WTC11 (cell line): ENCODE measurements at regions not wholly inside any gene's neighbourhood (a gene's known extent, or its start where the extent isn't known, plus 50 kb on each side); places are given as distances from the start of the nearest gene placed in this dataset.

Experiments used
- ATAC-seq: fragments of 200-7000 bp; cut with Tn5 transposase; 2 replicates; pipeline ENCODE4 v1.10.0; 2021; ENCODE audit warnings: mild to moderate bottlenecking, moderate library complexity
- CTCF ChIA-PET: fragments of 300-600 bp; sonication (Branson Sonifier 250); formaldehyde crosslinking; loops from one replicate; lab custom pipeline; 2021; ENCODE audit warnings: antibody characterized with exemption; lab: Charles Lee
- POLR2A ChIA-PET: fragments of 350-600 bp; sonication (Branson Sonifier 250); formaldehyde crosslinking; loops from one replicate; lab custom pipeline; 2021; ENCODE audit warnings: antibody characterized with exemption; lab: Charles Lee
- DNase-seq: peaks from one replicate; pipeline ENCODE4 v3.0.0; 2021; ENCODE audit warnings: low spot score
- H3K27ac Mint-ChIP-seq: 2 replicates; pipeline ENCODE4 v1.8.0; 2021; ENCODE audit warnings: mixed read lengths
- H3K27me3 Mint-ChIP-seq: 2 replicates; pipeline ENCODE4 v1.8.0; 2021; ENCODE audit warnings: low read depth, mild to moderate bottlenecking, moderate library complexity, mixed read lengths
- H3K36me3 Mint-ChIP-seq: 2 replicates; pipeline ENCODE4 v1.8.0; 2021; ENCODE audit warnings: mixed read lengths
- H3K4me1 Mint-ChIP-seq: 2 replicates; pipeline ENCODE4 v1.8.0; 2022; ENCODE audit warnings: mixed read lengths
- H3K4me3 Mint-ChIP-seq: 2 replicates; pipeline ENCODE4 v1.8.0; 2021; ENCODE audit warnings: mild to moderate bottlenecking, moderate library complexity, mixed read lengths
- H3K9me3 Mint-ChIP-seq: 2 replicates; pipeline ENCODE4 v1.8.0; 2021; ENCODE audit warnings: mixed read lengths
- AR ChIP-seq: fragments of 250-450 bp; sonication (Bioruptor Pico); IDR thresholded peaks from 2 replicates; pipeline ENCODE4 v1.9.0; 2021; ENCODE audit warnings: mild to moderate bottlenecking
- CBFB ChIP-seq: sonication (generic); formaldehyde crosslinking; IDR thresholded peaks from 2 replicates; pipeline ENCODE4 v1.8.1; 2022; ENCODE audit warnings: mild to moderate bottlenecking, low read depth, missing genetic modification reagents
- E2F5 ChIP-seq: sonication (generic); formaldehyde crosslinking; IDR thresholded peaks from 2 replicates; pipeline ENCODE4 v1.8.1; 2022; ENCODE audit warnings: mild to moderate bottlenecking, moderate library complexity, missing genetic modification reagents
- EMX1 ChIP-seq: fragments of 250-450 bp; sonication (Bioruptor Pico); IDR thresholded peaks from 2 replicates; pipeline ENCODE4 v1.8.0; 2021; ENCODE audit warnings: mild to moderate bottlenecking
- ERG ChIP-seq: fragments of 250-450 bp; sonication (Bioruptor Pico); IDR thresholded peaks from 2 replicates; pipeline ENCODE4 v1.8.0; 2021; ENCODE audit warnings: mild to moderate bottlenecking
- ESRRA ChIP-seq: sonication (generic); formaldehyde crosslinking; IDR thresholded peaks from 2 replicates; pipeline ENCODE4 v1.8.1; 2022; ENCODE audit warnings: mild to moderate bottlenecking, missing genetic modification reagents, borderline replicate concordance
- FOXJ3 ChIP-seq: sonication (generic); formaldehyde crosslinking; IDR thresholded peaks from 2 replicates; pipeline ENCODE4 v1.9.0; 2021; ENCODE audit warnings: missing genetic modification reagents, mild to moderate bottlenecking, borderline replicate concordance
- GRHL2 ChIP-seq: fragments of 250-450 bp; sonication (Bioruptor Pico); IDR thresholded peaks from 2 replicates; pipeline ENCODE4 v1.8.0; 2022; ENCODE audit warnings: mild to moderate bottlenecking, moderate library complexity; ENCODE audit not compliant: insufficient replicate concordance, severe bottlenecking
- HMGXB4 ChIP-seq: sonication (generic); formaldehyde crosslinking; IDR thresholded peaks from 2 replicates; pipeline ENCODE4 v1.8.1; 2023; ENCODE audit warnings: mild to moderate bottlenecking, moderate library complexity, missing genetic modification reagents
- JAZF1 ChIP-seq: fragments of 250-450 bp; sonication (Bioruptor Pico); IDR thresholded peaks from 2 replicates; pipeline ENCODE4 v1.9.0; 2021; ENCODE audit warnings: moderate library complexity, mild to moderate bottlenecking, inconsistent platforms
- JUN ChIP-seq: sonication (generic); formaldehyde crosslinking; IDR thresholded peaks from 2 replicates; pipeline ENCODE4 v1.8.0; 2023; ENCODE audit warnings: mild to moderate bottlenecking, missing genetic modification reagents
- KAT7 ChIP-seq: sonication (generic); formaldehyde crosslinking; IDR thresholded peaks from 2 replicates; pipeline ENCODE4 v1.8.1; 2023; ENCODE audit warnings: missing genetic modification reagents, mild to moderate bottlenecking, borderline replicate concordance
- MYBL2 ChIP-seq: sonication (generic); formaldehyde crosslinking; IDR thresholded peaks from 2 replicates; pipeline ENCODE4 v1.8.1; 2023; ENCODE audit warnings: mild to moderate bottlenecking, moderate library complexity, missing genetic modification reagents
- NR3C1 ChIP-seq: sonication (generic); formaldehyde crosslinking; conservative IDR thresholded peaks from 2 replicates; pipeline ENCODE4 v1.8.1; 2023; ENCODE audit warnings: low read depth, mild to moderate bottlenecking, missing genetic modification reagents
- SMAD4 ChIP-seq: sonication (generic); formaldehyde crosslinking; IDR thresholded peaks from 2 replicates; pipeline ENCODE4 v1.8.0; 2022; ENCODE audit warnings: mild to moderate bottlenecking, missing genetic modification reagents
- TEAD4 ChIP-seq: sonication (generic); formaldehyde crosslinking; IDR thresholded peaks from 2 replicates; pipeline ENCODE4 v1.8.0; 2022; ENCODE audit warnings: mild to moderate bottlenecking, missing genetic modification reagents
- TP53 ChIP-seq: sonication (generic); formaldehyde crosslinking; IDR thresholded peaks from 2 replicates; pipeline ENCODE4 v1.8.1; 2023; ENCODE audit warnings: mild to moderate bottlenecking, missing genetic modification reagents
- ZNF121 ChIP-seq: sonication (generic); formaldehyde crosslinking; IDR thresholded peaks from 2 replicates; pipeline ENCODE4 v1.8.0; 2023; ENCODE audit warnings: missing genetic modification reagents
- ZNF317 ChIP-seq: sonication (generic); formaldehyde crosslinking; IDR thresholded peaks from 2 replicates; pipeline ENCODE4 v1.8.1; 2023; ENCODE audit warnings: low read depth, mild to moderate bottlenecking, moderate library complexity, missing genetic modification reagents, borderline replicate concordance
- TF ChIP-seq, protein P1 (sequence below): sonication (generic); formaldehyde crosslinking; IDR thresholded peaks from 2 replicates; pipeline ENCODE4 v1.8.1; 2022; ENCODE audit warnings: low read depth, mild to moderate bottlenecking, moderate library complexity, missing genetic modification reagents, borderline replicate concordance
- TF ChIP-seq, protein P2 (sequence below): fragments of 250-450 bp; sonication (Bioruptor Pico); conservative IDR thresholded peaks from 2 replicates; pipeline ENCODE4 v1.9.0; 2021; ENCODE audit warnings: mild to moderate bottlenecking
- TF ChIP-seq, protein P3 (sequence below): fragments of 250-450 bp; sonication (Bioruptor Pico); IDR thresholded peaks from 2 replicates; pipeline ENCODE4 v2.1.2; 2022; ENCODE audit warnings: mild to moderate bottlenecking, moderate library complexity
- TF ChIP-seq, protein P4 (sequence below): sonication (generic); formaldehyde crosslinking; conservative IDR thresholded peaks from 2 replicates; pipeline ENCODE4 v1.8.1; 2022; ENCODE audit warnings: mild to moderate bottlenecking, missing genetic modification reagents

DNA sequence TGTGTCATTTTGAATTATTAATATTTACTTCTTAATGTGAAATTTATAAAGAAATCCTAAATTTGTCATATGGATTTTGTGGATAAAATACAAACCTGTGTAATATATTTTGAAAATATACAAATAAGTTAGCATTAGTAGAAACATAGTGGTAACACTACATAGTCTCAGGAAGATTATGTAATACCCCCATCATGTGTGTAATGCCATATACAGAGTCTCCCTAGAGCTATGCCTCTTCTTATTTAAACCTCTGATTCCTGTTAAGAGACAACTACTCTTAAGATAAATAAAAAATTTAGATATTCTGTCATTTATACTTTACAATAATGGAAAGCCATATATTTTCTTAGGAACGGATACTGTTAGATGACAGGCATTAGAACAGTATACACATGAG lies 2012.0 kb upstream of the LRRTM1 start (continued):
- TF ChIP-seq GRHL2 (no peak), ZNF317 (no peak), SMAD4 (no peak), AR (no peak)

- ChIA-PET CTCF (no interaction called here), POLR2A (no interaction called here)
- DNase-seq (no peak), ATAC-seq (no peak)
- 0 out of 2 replicates have a peak, but pooled peaks cover 3% of the 10 kb centered on the region for H3K4me1 Mint-ChIP-seq
- H3K27ac Mint-ChIP-seq: no peak overlapping the region
- TF ChIP-seq MYBL2 (CRISPR knock-in tag) (no peak), ERG (CRISPR knock-in tag) (no peak), EMX1 (CRISPR knock-in tag) (no peak), JAZF1 (CRISPR knock-in tag) (no peak), NR3C1 (CRISPR knock-in tag) (no peak), TEAD4 (CRISPR knock-in tag) (no peak)
- TF ChIP-seq, protein P1, sequence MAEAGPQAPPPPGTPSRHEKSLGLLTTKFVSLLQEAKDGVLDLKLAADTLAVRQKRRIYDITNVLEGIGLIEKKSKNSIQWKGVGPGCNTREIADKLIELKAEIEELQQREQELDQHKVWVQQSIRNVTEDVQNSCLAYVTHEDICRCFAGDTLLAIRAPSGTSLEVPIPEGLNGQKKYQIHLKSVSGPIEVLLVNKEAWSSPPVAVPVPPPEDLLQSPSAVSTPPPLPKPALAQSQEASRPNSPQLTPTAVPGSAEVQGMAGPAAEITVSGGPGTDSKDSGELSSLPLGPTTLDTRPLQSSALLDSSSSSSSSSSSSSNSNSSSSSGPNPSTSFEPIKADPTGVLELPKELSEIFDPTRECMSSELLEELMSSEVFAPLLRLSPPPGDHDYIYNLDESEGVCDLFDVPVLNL (CRISPR knock-in tag): no peak
- H3K27me3 Mint-ChIP-seq: no peaks in the 10 kb centered on the region
- H3K9me3 Mint-ChIP-seq: no peaks in the 10 kb centered on the region
- no peaks in the 10 kb centered on the region for H3K36me3 Mint-ChIP-seq
- no peak overlapping the region for H3K4me3 Mint-ChIP-seq
These were observed 2010.4 kb upstream of the LRRTM1 start for GRCh38 chr2:82314836-82315472.

DNA sequence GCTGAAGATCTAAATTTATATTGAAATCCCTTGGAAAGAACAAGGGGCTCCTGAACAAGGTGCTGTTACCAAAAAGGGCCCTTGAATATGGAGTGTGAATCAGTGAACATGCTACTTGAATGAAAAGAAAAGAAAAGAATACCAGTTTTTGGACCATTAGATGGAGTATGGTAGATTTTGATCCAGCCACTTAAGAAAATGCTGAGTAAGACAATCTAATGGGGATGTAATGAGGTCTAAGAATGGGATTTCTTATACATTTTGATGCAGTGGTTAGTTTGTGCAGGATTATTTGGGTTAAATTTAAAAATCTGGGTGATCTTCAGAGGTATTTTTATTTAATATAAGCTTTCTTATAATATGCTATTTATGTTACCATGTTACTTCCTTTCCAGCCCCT lies 2003.0 kb upstream of the LRRTM1 start:
- H3K9me3 Mint-ChIP-seq: no peaks in the 10 kb centered on the region
- ATAC-seq (no peak), DNase-seq (no peak)
- no peak overlapping the region for H3K27ac Mint-ChIP-seq
- H3K36me3 Mint-ChIP-seq: no peaks in the 10 kb centered on the region
- ChIA-PET CTCF (no interaction called here), POLR2A (no interaction called here)
- no peak for TF ChIP-seq FOXJ3 (CRISPR knock-in tag)
- no peak for TF ChIP-seq TP53 (CRISPR knock-in tag)
- TF ChIP-seq JAZF1 (CRISPR knock-in tag): no peak
- TF ChIP-seq CBFB (CRISPR knock-in tag): no peak
- no peak for TF ChIP-seq ZNF121 (CRISPR knock-in tag)
- TF ChIP-seq KAT7 (CRISPR knock-in tag): no peak
- TF ChIP-seq E2F5: no peak
- no peak for TF ChIP-seq HMGXB4
- no peak for TF ChIP-seq ESRRA (CRISPR knock-in tag)
- TF ChIP-seq JUN (CRISPR knock-in tag): no peak
- TF ChIP-seq, protein P2, sequence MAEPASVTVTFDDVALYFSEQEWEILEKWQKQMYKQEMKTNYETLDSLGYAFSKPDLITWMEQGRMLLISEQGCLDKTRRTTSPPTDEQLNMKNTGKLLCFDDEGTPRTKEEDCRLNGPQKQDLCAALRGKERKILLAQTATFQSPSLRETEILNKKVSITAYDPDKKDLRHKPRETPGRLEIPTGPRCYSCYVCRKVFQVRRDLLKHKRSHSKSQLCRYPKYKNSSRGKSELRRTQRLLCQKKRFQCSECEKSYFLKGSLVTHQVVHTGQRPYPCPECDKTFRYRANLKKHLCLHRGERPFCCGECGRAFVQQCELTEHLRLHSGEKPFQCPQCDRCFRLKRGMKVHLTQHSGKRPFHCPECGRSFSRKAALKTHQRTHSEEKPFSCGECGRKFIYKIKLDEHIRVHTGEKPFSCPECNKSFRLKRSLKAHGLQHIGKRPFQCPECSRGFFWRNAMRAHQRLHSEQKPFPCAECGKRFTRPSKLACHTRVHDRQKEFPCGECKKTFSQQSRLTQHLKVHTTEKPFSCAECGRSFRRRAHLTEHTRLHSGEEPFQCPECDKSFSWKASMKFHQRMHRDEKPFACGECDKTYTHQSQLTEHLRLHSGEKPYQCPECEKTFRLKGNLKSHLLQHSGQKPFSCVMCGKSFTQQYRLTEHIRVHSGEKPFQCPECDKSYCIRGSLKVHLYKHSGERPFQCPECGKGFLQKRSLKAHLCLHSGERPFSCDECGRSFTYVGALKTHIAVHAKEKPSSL (CRISPR knock-in tag): no peak
- TF ChIP-seq, protein P3, sequence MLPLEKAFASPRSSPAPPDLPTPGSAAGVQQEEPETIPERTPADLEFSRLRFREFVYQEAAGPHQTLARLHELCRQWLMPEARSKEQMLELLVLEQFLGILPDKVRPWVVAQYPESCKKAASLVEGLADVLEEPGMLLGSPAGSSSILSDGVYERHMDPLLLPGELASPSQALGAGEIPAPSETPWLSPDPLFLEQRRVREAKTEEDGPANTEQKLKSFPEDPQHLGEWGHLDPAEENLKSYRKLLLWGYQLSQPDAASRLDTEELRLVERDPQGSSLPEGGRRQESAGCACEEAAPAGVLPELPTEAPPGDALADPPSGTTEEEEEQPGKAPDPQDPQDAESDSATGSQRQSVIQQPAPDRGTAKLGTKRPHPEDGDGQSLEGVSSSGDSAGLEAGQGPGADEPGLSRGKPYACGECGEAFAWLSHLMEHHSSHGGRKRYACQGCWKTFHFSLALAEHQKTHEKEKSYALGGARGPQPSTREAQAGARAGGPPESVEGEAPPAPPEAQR (CRISPR knock-in tag): no peak
- TF ChIP-seq, protein P4, sequence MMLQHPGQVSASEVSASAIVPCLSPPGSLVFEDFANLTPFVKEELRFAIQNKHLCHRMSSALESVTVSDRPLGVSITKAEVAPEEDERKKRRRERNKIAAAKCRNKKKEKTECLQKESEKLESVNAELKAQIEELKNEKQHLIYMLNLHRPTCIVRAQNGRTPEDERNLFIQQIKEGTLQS (CRISPR knock-in tag): no peak
- H3K4me3 Mint-ChIP-seq: no peak overlapping the region
- H3K4me1 Mint-ChIP-seq: no peaks in the 10 kb centered on the region
- H3K27me3 Mint-ChIP-seq: no peaks in the 10 kb centered on the region
